Myocyte (in vitro differentiated cells): ENCODE measurements at regions not wholly inside any gene's neighbourhood (a gene's known extent, or its start where the extent isn't known, plus 50 kb on each side); places are given as distances from the start of the nearest gene placed in this dataset.

ENCODE experiments used
- DNase-seq: peaks from one replicate; pipeline ENCODE4 v3.0.0-alpha.2; 2012; ENCODE audit warnings: low read depth

- DNase-seq: peak; percentile 36
Measured at GRCh38 chr12:127667131-127667685, 599.8 kb upstream of the TMEM132C start.

GRCh38 chr12:127670294-127670693 is 596.7 kb upstream of the TMEM132C start:
- no peak for DNase-seq

- no peak for DNase-seq
Measured at GRCh38 chr12:127670796-127671195, 596.2 kb upstream of the TMEM132C start.

- peak; percentile 33 for DNase-seq
Measured at GRCh38 chr12:127675936-127676335, 591.0 kb upstream of the TMEM132C start.

DNA sequence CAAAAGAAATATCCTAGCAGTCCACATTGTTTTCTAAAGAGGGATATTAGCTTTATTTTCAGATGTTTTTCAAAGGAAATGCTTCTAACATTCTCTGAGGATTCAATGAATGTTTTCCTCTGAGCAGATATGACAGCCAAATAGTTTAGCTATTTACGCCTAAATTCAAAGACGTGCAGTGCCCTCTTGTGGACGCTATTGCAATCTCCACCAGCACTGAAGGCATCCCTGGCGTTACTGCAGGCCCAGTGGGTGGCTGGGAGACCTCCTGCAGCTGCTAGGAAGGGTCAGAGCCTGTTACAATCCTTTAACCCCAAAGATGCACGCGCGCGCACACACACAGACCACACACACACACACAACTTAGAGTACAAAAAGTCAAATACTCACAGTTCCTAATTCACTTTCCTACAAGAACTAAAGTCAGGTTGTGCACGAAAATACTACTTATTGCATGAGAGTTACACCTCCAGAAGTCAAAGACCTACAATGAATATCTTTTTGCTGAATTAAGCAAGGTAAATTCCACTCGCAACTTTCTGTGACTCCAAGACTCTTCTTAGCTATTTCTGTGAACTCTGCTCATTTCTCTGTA is 589.3 kb upstream of the TMEM132C start:
- peak; percentile 89 for DNase-seq

GRCh38 chr12:127678945-127679344 is 588.0 kb upstream of the TMEM132C start:
- DNase-seq: no peak

GRCh38 chr12:127680516-127680915 is 586.5 kb upstream of the TMEM132C start:
- no peak for DNase-seq

DNA sequence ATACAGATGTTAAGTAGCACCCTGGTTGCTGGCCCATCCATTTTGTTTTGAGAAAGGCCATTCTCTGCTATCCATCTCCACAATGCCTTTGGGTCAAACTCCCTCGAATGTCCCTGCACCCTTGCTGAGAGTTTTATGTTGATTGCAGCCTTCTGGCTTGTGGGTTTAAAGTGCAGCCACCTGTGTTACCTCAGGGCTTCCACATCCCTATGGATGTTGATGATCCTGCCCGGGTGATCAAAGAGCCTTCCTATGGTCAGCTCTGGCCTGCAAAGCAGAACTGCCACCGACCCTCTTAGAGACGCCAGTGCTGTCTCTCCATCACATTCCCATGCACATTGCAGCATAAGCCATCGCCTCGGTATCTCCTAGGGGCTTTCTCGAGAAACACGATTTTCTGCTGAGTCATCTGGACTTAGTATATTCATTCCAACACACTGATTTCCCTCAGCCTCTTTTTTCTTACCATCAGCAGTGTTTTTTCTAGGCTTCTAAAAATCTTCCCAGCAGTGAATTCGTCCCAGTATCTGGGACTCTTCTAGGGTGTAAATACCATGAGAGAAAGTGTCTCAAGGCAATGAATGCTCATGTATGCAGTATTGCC is 585.7 kb upstream of the TMEM132C start:
- DNase-seq: no peak

- DNase-seq: no peak
Measured at GRCh38 chr12:127685491-127685890, 581.5 kb upstream of the TMEM132C start.

DNA sequence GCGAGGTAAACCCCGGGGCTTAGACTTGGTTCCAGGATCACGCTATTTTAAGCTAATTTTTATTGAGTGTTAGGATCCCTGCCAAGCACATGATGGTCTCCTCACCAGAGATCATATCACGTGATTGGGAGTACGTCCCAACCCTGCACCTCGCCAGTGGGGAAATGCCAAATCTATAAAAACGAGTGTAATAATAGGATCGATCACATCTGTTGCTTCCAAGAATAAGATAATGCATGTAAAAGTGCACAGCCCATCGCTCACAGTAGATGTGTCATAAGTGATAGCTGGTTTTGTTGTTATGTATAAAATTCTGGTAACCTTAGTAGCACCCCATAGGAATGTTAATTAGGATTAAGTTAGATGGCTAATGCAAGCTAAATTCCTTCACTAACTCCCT is 581.0 kb upstream of the TMEM132C start:
- DNase-seq: no peak

- DNase-seq: no peak
Measured at GRCh38 chr12:127687181-127687580, 579.8 kb upstream of the TMEM132C start.

- no peak for DNase-seq
Measured at GRCh38 chr12:127688906-127689428, 578.0 kb upstream of the TMEM132C start.

GRCh38 chr12:127690161-127690560 is 576.8 kb upstream of the TMEM132C start:
- DNase-seq: no peak

DNA sequence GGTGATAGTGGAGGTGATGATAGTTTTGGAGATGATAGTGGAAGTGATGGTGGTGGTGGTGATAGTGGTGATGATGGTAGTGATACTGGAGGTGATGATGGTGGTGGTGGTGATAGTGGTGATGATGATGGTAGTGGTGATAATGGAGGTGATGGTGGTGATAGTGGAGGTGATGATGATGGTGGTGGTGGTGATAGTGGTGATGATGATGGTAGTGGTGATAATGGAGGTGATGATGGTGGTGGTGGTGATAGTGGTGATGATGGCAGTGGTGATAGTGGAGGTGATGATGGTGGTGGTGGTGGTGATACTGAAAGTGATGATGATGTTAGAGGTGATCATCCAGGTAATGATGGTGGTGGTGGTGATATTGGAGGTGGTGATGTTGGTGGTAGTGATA is 570.0 kb upstream of the TMEM132C start:
- no peak for DNase-seq

GRCh38 chr12:127703026-127703425 is 563.9 kb upstream of the TMEM132C start:
- DNase-seq: no peak

DNA sequence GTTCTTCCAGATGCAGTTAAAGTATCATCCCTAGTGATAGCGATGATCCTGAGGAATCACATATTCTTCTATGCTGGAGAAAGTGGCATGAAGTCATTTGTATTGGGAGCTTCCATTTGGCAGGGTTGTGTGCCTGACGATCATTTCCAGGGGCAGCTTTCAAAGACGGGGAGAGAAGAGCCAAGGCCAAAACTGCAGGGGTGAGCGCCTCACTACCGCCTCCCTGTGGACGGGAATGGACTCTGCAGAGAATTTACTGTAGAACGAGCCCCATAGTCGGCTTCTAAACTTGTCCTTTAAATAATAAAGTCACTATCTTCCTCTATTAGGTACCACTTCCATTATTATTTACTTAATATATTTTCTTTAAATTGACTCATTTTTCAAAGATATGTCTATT is 555.9 kb upstream of the TMEM132C start:
- no peak for DNase-seq

DNA sequence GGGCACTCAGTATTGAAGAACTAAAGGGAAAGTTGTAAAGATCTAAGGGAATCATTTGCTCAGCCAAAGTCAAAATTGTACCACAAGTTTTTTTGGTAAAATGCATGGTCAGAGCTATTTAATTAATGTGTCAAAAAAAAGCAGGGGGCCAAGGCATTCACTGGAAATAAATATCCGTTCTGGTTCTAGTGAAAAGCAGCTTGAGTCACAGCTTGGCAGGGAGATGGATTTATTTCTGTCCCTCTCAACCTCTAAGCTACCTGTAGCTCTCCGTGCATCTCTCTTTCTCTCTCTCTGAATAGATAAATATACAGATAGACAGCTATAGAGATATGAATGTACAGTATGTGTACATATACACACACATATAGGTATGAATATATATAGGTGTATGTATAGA is 554.4 kb upstream of the TMEM132C start:
- no peak for DNase-seq

DNA sequence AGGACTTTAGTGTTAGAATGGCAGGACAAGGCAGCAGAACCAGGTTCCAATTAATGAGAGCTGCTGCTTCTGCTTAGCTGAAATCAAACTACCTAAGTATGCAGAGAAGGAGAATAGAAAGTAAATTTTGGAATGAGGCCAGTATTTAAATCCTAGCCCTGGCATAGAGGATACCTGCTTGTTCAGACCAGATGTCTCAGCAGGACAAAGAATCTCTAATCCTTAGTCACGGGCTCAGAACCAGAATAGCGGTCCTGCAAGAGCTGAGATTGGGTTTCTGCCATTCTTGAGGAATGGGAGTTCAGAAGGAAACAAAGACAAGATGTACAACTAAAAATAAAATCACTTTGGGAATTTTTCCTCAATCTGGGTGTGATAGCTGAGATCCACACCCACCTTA is 550.8 kb upstream of the TMEM132C start:
- DNase-seq: no peak

- no peak for DNase-seq
Measured at GRCh38 chr12:127717278-127717677, 549.7 kb upstream of the TMEM132C start.

DNA sequence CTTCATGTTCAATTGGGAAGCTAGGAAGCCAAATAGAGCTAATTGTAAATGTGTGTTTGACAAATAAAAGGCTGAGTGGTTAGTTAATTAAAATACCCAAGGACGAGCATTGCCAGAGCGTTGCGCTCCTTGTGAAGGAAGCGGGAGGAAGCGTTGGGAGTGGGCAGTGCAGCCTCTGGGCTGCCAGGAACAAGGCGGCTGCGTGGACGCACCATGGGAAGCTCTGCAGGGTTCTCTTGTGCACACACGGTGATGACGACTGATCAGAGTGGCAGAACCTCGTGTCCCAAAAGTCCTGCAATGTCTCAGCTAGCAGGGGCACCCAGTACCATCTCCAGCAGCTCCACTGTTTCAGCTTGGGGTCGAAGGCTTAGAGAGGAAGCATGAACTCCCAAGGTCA is 546.6 kb upstream of the TMEM132C start:
- DNase-seq: no peak

DNA sequence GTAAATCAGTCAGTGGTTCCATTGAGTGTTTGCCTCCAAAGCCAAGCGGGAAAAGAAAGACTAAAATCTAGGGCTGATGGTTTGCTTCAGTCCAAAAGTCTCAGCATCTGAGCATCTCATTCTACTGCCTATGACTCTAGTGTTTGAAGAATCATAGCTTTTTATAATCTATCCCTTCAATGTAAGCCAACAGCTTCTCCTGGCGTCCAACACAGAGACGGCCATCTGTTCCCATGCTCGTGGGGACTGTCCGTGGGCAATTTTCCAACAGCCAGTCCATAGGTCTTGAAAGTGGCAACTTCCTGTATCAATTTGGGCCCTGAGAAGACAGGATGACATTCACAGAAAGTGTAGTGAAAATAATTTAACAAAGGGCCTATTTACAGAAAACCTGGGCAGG is 544.4 kb upstream of the TMEM132C start:
- DNase-seq: no peak

DNA sequence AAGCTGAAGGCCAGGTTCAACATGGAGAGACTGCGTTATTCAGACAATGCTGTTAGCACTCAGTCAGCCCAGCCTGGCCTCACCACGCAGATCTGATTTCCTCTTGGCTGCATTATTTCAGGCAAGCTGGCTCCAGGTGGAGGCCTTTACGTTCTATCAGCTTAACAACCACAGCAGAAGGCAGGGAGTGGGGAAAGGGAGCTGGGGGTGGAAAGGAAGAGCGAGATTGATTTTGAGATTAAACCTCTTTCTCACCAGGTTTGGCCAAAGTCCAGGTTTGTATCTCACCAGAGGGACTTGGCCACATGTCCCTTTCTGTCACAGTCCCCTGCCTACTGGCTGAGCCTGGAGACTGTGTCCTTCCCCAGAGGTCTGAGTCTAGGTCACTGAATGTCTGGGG is 543.7 kb upstream of the TMEM132C start:
- DNase-seq: peak; percentile 13
